OCI-LY1 (cell line): ENCODE measurements at regions not wholly inside any gene's neighbourhood (a gene's known extent, or its start where the extent isn't known, plus 50 kb on each side); places are given as distances from the start of the nearest gene placed in this dataset.

Experiments used
- H2AFZ ChIP-seq: fragments of 200-600 bp; sonication (generic), shearing (Covaris generic); 2 replicates; pipeline ENCODE4 v1.6.0; 2014; ENCODE audit warnings: antibody characterized with exemption, mild to moderate bottlenecking, low read length
- H3F3A ChIP-seq: fragments of 200-600 bp; sonication (generic), shearing (Covaris generic); 2 replicates; pipeline ENCODE4 v1.6.0; 2014; ENCODE audit warnings: mild to moderate bottlenecking, antibody characterized with exemption, low read length, moderate library complexity; ENCODE audit not compliant: insufficient read depth
- H3K27ac ChIP-seq: fragments of 200-600 bp; sonication (generic); 2 replicates; pipeline ENCODE4 v1.5.1; 2014; ENCODE audit warnings: low read length, mixed run types, mild to moderate bottlenecking, low read depth; ENCODE audit not compliant: poor library complexity, severe bottlenecking
- H3K27me3 ChIP-seq: fragments of 200-600 bp; sonication (generic); 2 replicates; pipeline ENCODE4 v1.6.0; 2014; ENCODE audit warnings: antibody characterized with exemption, mild to moderate bottlenecking, low read length, moderate library complexity; ENCODE audit not compliant: insufficient read depth
- H3K36me3 ChIP-seq: fragments of 200-600 bp; sonication (generic); 2 replicates; pipeline ENCODE4 v1.6.1; 2014; ENCODE audit warnings: mild to moderate bottlenecking, antibody characterized with exemption, low read length, moderate library complexity, mixed read lengths; ENCODE audit not compliant: insufficient read depth
- H3K4me1 ChIP-seq: fragments of 200-600 bp; sonication (generic); 2 replicates; pipeline ENCODE4 v1.5.1; 2014; ENCODE audit warnings: mild to moderate bottlenecking, low read length, moderate library complexity; ENCODE audit not compliant: insufficient read depth, severe bottlenecking
- H3K4me2 ChIP-seq: fragments of 200-600 bp; sonication (generic), shearing (Covaris generic); 2 replicates; pipeline ENCODE4 v1.6.1; 2014; ENCODE audit warnings: low read length
- H3K4me3 ChIP-seq: fragments of 200-600 bp; sonication (generic); 2 replicates; pipeline ENCODE4 v1.5.1; 2014; ENCODE audit warnings: low read length, low read depth, mild to moderate bottlenecking, mixed read lengths; ENCODE audit not compliant: poor library complexity, severe bottlenecking
- H3K79me2 ChIP-seq: fragments of 200-600 bp; shearing (Covaris generic); 2 replicates; pipeline ENCODE4 v1.6.1; 2016; ENCODE audit warnings: mixed run types, low read length, mixed read lengths; ENCODE audit not compliant: insufficient read depth
- H3K9ac ChIP-seq: fragments of 200-600 bp; sonication (generic), shearing (Covaris generic); 2 replicates; pipeline ENCODE4 v1.6.1; 2014; ENCODE audit warnings: mild to moderate bottlenecking, low read length, mixed read lengths
- H3K9me2 ChIP-seq: fragments of 200-600 bp; sonication (generic), shearing (Covaris generic); 2 replicates; pipeline ENCODE4 v1.6.1; 2014; ENCODE audit warnings: low read depth, mild to moderate bottlenecking, low read length, mixed read lengths
- H3K9me3 ChIP-seq: fragments of 200-600 bp; shearing (Covaris generic); 2 replicates; pipeline ENCODE4 v1.6.1; 2014; ENCODE audit warnings: low read length, mixed read lengths
- H4K20me1 ChIP-seq: fragments of 200-600 bp; sonication (generic), shearing (Covaris generic); 2 replicates; pipeline ENCODE4 v1.6.0; 2016; ENCODE audit warnings: mild to moderate bottlenecking, low read length; ENCODE audit not compliant: insufficient read depth
- CTCF ChIP-seq: fragments of 200-600 bp; sonication (generic), shearing (Covaris generic); IDR thresholded peaks from 2 replicates; pipeline ENCODE4 v1.5.1; 2017; ENCODE audit warnings: mild to moderate bottlenecking, antibody characterized with exemption, low read length, moderate library complexity, mixed read lengths
- EZH2 ChIP-seq: fragments of 200-600 bp; sonication (generic), shearing (Covaris generic); IDR thresholded peaks from 2 replicates; pipeline ENCODE4 v1.8.0; 2017; ENCODE audit warnings: borderline replicate concordance, mixed run types, mild to moderate bottlenecking, antibody characterized with exemption, low read length, moderate library complexity, mixed read lengths

GRCh38 chr12:43028826-43029225, 439.3 kb upstream of the PRICKLE1 start:
- Histone ChIP-seq H3K27me3 (no peaks in the 10 kb centered on the region), H3K36me3 (no peaks in the 10 kb centered on the region), H3F3A (no peaks in the 10 kb centered on the region), H2AFZ (no peak overlapping the region), H3K9me3 (no peaks in the 10 kb centered on the region), H3K9me2 (no peaks in the 10 kb centered on the region), H3K9ac (no peak overlapping the region), H3K79me2 (no peaks in the 10 kb centered on the region), H3K4me2 (no peak overlapping the region), H3K4me3 (no peak overlapping the region), H4K20me1 (no peaks in the 10 kb centered on the region), H3K27ac (no peak overlapping the region), H3K4me1 (no peaks in the 10 kb centered on the region)
- no peak for TF ChIP-seq EZH2
- TF ChIP-seq CTCF, result no peak

GRCh38 chr12:43022838-43023237, 433.3 kb upstream of the PRICKLE1 start:
- Histone ChIP-seq H4K20me1 (no peaks in the 10 kb centered on the region), H3K79me2 (no peaks in the 10 kb centered on the region), H3K9me2 (no peaks in the 10 kb centered on the region), H3K4me2 (no peak overlapping the region), H3F3A (no peaks in the 10 kb centered on the region), H3K27ac (no peak overlapping the region), H3K9me3 (no peaks in the 10 kb centered on the region), H2AFZ (no peak overlapping the region), H3K36me3 (no peaks in the 10 kb centered on the region), H3K4me3 (no peak overlapping the region), H3K4me1 (no peaks in the 10 kb centered on the region), H3K27me3 (no peaks in the 10 kb centered on the region), H3K9ac (no peak overlapping the region)
- TF ChIP-seq EZH2 (no peak), CTCF (no peak)

GRCh38 chr12:43015090-43015737, 425.7 kb upstream of the PRICKLE1 start:
- H3F3A ChIP-seq, result no peaks in the 10 kb centered on the region
- no peak overlapping the region for H3K9ac ChIP-seq
- H3K27me3 ChIP-seq, result no peaks in the 10 kb centered on the region
- H3K9me2 ChIP-seq, result no peaks in the 10 kb centered on the region
- TF ChIP-seq EZH2 (no peak), CTCF (no peak)
- no peak overlapping the region for H2AFZ ChIP-seq
- H3K4me3 ChIP-seq, result no peak overlapping the region
- H3K9me3 ChIP-seq, result no peaks in the 10 kb centered on the region
- no peak overlapping the region for H3K27ac ChIP-seq
- no peak overlapping the region for H3K4me2 ChIP-seq
- H3K4me1 ChIP-seq, result no peaks in the 10 kb centered on the region
- H3K79me2 ChIP-seq, result no peaks in the 10 kb centered on the region
- no peaks in the 10 kb centered on the region for H3K36me3 ChIP-seq
- H4K20me1 ChIP-seq, result no peaks in the 10 kb centered on the region
